ENCODE measurements at regions not wholly inside any gene's neighbourhood (a gene's known extent, or its start where the extent isn't known, plus 50 kb on each side); places are given as distances from the start of the nearest gene placed in this dataset.

GRCh38 chr1:5643360-5644107, 348.7 kb downstream of the NPHP4 start:
- TF ChIP-seq CTCF (IDR thresholded peaks at IDR 0.05 in 4 of 5, conservative IDR thresholded peaks at IDR 0.05 in 1 of 5) (no peak), POLR2A (IDR thresholded peaks at IDR 0.05) (no peak)

Measured in gastrocnemius medialis (tissue), 4 donors.